NCI-H460 (cell line): ENCODE measurements at regions not wholly inside any gene's neighbourhood (a gene's known extent, or its start where the extent isn't known, plus 50 kb on each side); places are given as distances from the start of the nearest gene placed in this dataset.
A peak's percentile ranks its signal among the peaks of the same experiment; 100 is the strongest.
"Not testable (repeated sequence)": the region's sequence is repeated elsewhere in the genome, so short reads cannot be mapped to it uniquely, and the experiment has no call there.

Experiments
- DNase-seq: peaks from one replicate; pipeline ENCODE4 v3.0.0-alpha.2; 2016; ENCODE audit warnings: low read depth; ENCODE audit errors: extremely low read depth

DNA sequence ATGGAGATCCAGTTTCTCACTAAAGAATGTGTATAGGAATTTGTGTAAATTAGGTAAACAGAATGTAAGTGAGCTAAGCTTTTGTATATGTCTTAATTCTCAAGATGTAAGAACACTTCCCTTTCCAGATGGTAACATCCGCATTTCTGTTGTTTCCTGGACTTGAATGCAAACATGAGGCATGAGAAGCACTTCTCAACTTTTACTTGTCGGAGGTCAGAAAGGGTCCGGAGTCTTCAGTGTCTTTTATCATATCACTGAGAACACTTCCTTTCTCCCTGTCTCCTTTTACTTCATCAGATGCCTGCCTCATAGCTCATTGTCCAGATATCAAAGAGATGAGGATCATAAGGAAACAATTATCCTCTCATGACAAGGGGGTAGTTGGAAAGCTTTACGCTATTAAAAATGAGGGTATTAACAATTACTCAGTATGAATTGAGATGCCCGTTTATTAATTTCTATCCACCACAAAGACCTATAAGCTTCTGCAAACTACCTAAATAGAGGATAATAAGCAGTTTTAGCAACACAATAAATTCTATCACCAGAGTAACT, 214.1 kb upstream of the FLRT2 start:
- no peak for DNase-seq

DNA sequence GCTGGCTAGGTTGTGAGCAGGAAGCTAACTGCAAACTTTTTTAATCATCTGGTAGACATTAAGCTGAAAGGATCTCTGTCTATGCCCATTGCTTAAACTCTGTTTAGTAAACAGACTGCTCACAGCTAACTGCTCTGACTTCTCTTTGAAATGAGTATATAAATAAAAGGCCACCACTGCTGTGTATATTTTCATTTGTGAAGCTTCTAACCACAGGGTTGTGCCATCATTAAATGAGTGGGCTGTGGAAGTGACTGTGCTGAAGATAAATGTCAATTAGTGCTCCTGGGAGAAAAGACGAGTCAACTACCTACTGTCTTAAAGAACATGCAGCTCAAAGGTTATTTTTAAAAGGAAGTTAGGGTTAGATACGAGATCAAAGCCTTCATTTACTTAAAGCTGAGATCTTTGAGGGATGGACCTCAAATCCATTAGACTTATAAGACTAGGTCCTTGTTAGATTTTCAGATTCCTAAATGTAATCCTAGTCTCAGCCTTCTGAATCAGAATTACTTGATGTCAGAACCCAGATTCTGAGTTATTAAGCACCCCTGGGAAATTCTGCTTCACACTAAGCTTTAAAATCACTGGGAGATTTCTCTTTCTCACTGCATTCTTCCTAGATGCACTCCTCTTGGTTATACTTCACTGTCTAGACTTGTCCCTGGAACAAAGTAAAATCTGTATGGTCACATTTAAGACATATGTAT, 213.1 kb upstream of the FLRT2 start:
- no peak for DNase-seq

DNA sequence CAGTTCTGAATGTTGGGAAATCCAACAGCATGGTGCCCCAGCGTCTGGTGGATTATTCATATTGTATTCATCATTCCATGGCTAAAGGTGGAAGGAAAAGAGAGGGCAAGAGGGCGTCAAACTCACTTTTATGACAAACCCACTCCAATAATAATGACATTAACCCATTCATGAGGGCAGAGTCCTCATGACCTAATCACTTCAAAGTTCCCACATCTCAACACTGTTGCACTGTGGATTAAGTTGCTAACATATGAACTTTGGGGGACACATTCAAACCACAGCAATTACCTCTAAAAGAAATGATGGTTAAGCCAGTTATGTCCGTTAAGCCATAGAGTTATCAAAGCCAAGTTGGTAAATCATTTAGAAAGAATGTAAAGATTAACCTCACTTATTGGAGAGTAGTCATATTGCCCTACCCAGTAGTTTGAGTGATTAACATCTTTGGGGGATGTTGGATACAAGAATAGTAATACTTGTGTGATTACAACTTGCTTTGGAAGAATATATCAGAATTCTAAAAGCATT, 212.4 kb upstream of the FLRT2 start:
- no peak for DNase-seq

- no peak for DNase-seq
These were observed 210.8 kb upstream of the FLRT2 start for GRCh38 chr14:85319101-85319500.

GRCh38 chr14:85319998-85320630, 209.8 kb upstream of the FLRT2 start:
- no peak for DNase-seq

- no peak for DNase-seq
These were observed 204.6 kb upstream of the FLRT2 start for GRCh38 chr14:85325134-85326017.

GRCh38 chr14:85332401-85332800, 197.5 kb upstream of the FLRT2 start:
- no peak for DNase-seq

DNA sequence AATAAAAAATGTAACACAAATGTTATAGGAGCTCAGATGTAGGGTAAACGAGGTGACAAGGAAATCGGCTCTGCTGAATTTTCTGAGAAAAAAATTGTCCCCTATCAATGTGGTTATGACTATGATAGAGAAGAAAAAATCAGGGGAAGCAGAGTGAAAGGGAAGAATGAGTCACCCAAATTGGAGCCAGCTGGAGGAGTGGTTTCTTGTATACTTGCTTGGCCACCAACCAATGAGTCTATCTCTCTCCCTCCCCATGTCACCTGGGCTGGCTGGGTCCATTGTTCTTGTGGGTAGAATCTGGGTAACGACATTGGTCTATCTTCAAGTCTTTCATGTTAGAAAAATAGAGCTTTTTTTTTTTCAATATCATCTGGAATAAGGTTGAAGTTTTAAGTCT, 196.6 kb upstream of the FLRT2 start:
- no peak for DNase-seq

GRCh38 chr14:85333841-85334240, 196.1 kb upstream of the FLRT2 start:
- DNase-seq = no peak

- no peak for DNase-seq
These were observed 195.6 kb upstream of the FLRT2 start for GRCh38 chr14:85334316-85334715.

GRCh38 chr14:85336257-85336656, 193.7 kb upstream of the FLRT2 start:
- no peak for DNase-seq

DNA sequence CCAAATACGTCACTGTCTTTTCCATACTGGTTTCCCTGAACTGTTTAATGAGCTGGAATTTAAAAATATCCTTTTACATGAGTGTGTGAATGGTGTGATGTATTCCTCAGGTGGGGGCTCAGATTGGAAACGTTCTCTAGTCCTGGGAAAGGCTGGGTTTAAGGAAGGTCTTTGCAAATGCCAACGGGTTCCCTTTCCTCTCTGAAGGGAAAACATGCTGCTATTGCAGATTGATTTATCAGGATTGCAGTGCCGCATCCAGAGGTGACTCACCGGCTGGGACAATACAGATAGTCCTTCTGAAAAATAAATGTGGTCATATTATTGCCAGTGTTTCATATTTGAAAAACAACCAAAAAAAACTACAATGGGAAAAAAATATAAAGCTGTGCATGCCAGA, 193.1 kb upstream of the FLRT2 start:
- peak; percentile 50 for DNase-seq

DNA sequence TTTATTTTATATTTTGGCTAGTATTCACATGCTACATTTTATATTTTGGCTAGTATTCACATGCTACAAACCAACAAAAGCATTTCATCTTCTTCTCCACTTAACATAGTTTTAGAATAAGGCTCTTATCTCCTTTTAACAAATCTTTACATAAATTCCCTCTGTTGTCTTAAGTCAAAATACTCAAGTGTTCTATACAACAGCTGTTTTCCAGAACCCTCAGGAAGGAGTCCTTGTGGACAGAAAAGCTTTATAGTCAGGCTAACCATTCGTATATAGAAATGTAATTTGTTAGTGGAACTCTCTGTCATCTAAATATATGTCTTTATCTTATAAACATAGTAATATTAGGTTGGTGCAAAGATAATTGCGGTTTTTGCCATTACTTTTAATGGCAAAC, 191.0 kb upstream of the FLRT2 start:
- no peak for DNase-seq

DNA sequence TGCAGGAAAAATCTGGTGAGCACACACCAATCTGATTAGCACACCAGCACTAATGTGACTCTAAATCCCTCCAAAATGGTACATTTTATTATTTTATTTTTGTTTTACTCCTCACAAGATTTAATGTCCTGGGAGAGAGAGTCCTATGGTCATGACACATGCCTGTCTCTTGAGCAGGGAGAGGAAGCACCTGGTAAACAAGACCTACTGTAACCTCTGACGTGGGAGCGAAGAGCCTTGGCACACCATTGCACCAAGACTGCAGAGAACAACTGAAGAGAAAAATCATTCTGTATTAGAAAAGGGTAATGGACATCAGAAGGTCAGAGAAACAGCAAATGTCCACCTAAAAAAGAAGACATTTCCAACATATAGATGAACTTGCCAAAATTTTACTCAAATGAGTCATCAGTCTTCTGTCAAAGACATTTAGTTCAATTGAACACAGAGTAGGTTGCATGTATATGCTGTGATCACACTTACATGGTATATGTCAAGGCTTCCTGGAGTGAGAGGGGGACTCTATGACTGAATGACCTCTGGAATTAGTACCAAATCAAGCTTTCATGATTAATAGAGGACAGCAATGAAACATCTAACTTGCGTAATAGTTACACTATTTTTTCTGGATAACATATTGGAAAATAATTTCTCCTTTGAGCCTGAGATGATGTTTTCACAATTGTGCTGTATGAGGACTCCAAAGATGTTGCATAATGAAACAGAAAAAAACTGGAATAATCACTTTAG, 186.9 kb upstream of the FLRT2 start:
- DNase-seq = no peak

GRCh38 chr14:85344171-85344570, 185.8 kb upstream of the FLRT2 start:
- no peak for DNase-seq

DNA sequence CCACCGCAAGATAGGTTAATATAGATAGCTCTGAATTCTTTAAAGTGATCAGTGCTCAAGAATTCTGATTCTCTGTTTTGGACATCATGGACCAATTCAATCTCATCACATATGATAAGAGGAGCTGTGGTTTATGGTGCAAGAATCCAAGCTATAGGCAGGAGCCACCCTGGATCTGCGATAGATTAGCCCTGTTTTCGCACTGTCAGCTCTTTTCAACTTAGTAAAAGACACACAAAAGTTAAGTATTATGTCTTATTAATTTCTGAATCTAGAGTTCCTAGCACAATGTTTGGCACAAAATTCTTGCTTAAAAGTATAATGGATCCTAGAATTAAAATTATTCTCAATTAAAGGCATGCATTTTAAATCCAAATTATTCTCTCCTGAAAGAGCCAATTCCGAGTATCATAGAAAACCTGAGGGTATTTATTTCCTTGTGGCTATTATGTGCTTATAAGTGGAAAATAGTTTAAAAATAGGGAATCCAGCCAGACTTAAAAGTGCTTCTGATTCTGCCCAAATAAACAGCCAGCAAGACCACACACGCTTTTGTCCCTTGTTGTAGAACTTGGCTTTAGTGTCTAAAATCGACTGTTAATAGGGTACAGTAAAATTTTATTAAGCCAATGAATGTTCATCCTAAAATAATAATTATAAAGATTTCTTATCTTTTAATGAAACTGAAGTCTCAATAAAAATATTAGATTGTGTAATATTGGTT, 184.9 kb upstream of the FLRT2 start:
- DNase-seq = no peak

- DNase-seq = no peak
These were observed 179.3 kb upstream of the FLRT2 start for GRCh38 chr14:85350667-85351066.

- not testable (repeated sequence) for DNase-seq
These were observed 177.4 kb upstream of the FLRT2 start for GRCh38 chr14:85352588-85352987.

DNA sequence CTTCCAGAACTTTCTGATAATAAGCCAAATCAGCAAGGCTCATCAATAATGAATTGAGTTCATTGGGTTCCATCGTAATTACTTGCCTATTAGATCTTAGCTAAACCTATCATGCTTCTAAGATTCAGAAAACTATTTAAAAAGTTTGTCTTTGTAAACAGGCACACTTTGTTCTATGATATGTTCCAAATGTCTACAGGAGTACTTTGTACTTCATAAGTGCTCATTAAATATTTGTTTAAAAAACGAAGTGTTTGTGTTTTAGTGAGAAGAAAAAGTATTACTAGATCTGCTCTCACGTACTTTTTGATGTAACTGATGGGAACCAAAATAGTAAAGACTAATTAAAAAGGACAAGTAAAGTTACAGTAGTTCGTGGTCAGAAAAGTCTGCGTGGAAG, 172.8 kb upstream of the FLRT2 start:
- no peak for DNase-seq
